ENCODE measurements at regions not wholly inside any gene's neighbourhood (a gene's known extent, or its start where the extent isn't known, plus 50 kb on each side); places are given as distances from the start of the nearest gene placed in this dataset.

GRCh38 chrX:135643916-135644315 lies 69.5 kb upstream of the CT45A1 start:
- Histone ChIP-seq H3K4me3 (ENCODE audit: low read depth in 2 of 2, low read length in 2 of 2) (no peak overlapping the region), H3K36me3 (ENCODE audit: control insufficient read depth, insufficient read depth, low read length) (no peaks in the 10 kb centered on the region), H3K4me1 (ENCODE audit: control insufficient read depth, insufficient read depth, low read length) (no peaks in the 10 kb centered on the region), H3K27ac (ENCODE audit: low read length) (no peak overlapping the region), H3K27me3 (ENCODE audit: control insufficient read depth, insufficient read depth, low read length) (peaks cover 7% of the 10 kb centered on the region), H3K9me3 (ENCODE audit: control insufficient read depth, insufficient read depth, low read depth, low read length) (no peaks in the 10 kb centered on the region)
- in situ Hi-C loops (cut with HindIII; ENCODE audit: low pct_unique_long_range_greater_than_20kb, low sequenced_read_pairs) (no loop called here), intact Hi-C loops (cut with micrococcal nuclease; ENCODE audit: unreplicated experiment) (no loop called here)
- ATAC-seq (no peak), DNase-seq (ENCODE audit: low read depth, low spot score) (no peak)
- no TSS peak for BruUV-seq (replicated peaks)
- ChIA-PET CTCF (no interaction called here), POLR2A (no interaction called here)
- TF ChIP-seq SIN3A (IDR thresholded peaks at IDR 0.05; ENCODE audit: borderline replicate concordance, insufficient read depth, low read depth, low read length) (no peak), REST (IDR thresholded peaks at IDR 0.05; ENCODE audit: insufficient read depth in 1 of 2, low read depth in 2 of 2, low read length in 1 of 2) (no peak), TCF7L2 (IDR thresholded peaks at IDR 0.05; ENCODE audit: low read depth, low read length) (no peak), CTCF (IDR thresholded peaks at IDR 0.05) (no peak), POLR2AphosphoS5 (IDR thresholded peaks at IDR 0.05; ENCODE audit: low read depth, low read length) (no peak)

- CTCF ChIA-PET = no interaction called here
- Histone ChIP-seq H3K27me3 (ENCODE audit: control insufficient read depth, insufficient read depth, low read length) (peaks cover 11% of the 10 kb centered on the region), H3K4me3 (ENCODE audit: low read depth in 2 of 2, low read length in 2 of 2) (no peak overlapping the region), H3K27ac (ENCODE audit: low read length) (no peak overlapping the region), H3K36me3 (ENCODE audit: control insufficient read depth, insufficient read depth, low read length) (no peaks in the 10 kb centered on the region), H3K4me1 (ENCODE audit: control insufficient read depth, insufficient read depth, low read length) (no peaks in the 10 kb centered on the region; the same call in 1 of the 2 replicates), H3K9me3 (ENCODE audit: control insufficient read depth, insufficient read depth, low read depth, low read length) (no peaks in the 10 kb centered on the region)
- DNase-seq (ENCODE audit: low read depth, low spot score) (no peak), ATAC-seq (no peak)
- no peak for TF ChIP-seq REST (IDR thresholded peaks at IDR 0.05; ENCODE audit: insufficient read depth in 1 of 2, low read depth in 2 of 2, low read length in 1 of 2)
- TF ChIP-seq TCF7L2 (IDR thresholded peaks at IDR 0.05; ENCODE audit: low read depth, low read length) = no peak
- no peak for TF ChIP-seq POLR2AphosphoS5 (IDR thresholded peaks at IDR 0.05; ENCODE audit: low read depth, low read length)
- no peak for TF ChIP-seq CTCF (IDR thresholded peaks at IDR 0.05)
- TF ChIP-seq SIN3A (IDR thresholded peaks at IDR 0.05; ENCODE audit: borderline replicate concordance, insufficient read depth, low read depth, low read length) = no peak
- intact Hi-C loops (cut with micrococcal nuclease; ENCODE audit: unreplicated experiment) = no loop called here
- in situ Hi-C loops (cut with HindIII; ENCODE audit: low pct_unique_long_range_greater_than_20kb, low sequenced_read_pairs) = no loop called here
- POLR2A ChIA-PET = no interaction called here
- no TSS peak for BruUV-seq (replicated peaks)
These were observed 68.8 kb upstream of the CT45A1 start for GRCh38 chrX:135644624-135645023.
